ENCODE measurements at regions not wholly inside any gene's neighbourhood (a gene's known extent, or its start where the extent isn't known, plus 50 kb on each side); places are given as distances from the start of the nearest gene placed in this dataset.
"Not testable (repeated sequence)": the region's sequence is repeated elsewhere in the genome, so short reads cannot be mapped to it uniquely, and the experiment has no call there.

DNA sequence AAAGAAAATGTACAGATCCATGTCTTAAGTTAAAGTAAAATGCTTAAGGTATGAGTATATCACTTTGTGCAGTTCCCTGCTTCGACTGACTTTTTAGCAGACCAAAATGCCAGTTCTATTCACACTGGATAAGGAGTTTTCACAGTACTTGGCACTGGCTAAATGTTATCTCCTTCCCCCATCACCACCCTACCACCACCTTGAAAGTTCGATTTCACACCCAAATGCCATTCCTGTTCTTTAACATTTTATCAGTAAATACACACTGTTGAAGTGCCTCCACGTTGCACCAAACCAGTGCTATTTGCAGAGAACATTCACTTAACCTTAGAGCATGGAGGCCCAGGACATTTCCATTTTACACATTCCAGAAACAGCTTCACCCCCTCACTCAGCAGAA is 100.0 kb downstream of the URB2 start:
- TF ChIP-seq, protein P1, sequence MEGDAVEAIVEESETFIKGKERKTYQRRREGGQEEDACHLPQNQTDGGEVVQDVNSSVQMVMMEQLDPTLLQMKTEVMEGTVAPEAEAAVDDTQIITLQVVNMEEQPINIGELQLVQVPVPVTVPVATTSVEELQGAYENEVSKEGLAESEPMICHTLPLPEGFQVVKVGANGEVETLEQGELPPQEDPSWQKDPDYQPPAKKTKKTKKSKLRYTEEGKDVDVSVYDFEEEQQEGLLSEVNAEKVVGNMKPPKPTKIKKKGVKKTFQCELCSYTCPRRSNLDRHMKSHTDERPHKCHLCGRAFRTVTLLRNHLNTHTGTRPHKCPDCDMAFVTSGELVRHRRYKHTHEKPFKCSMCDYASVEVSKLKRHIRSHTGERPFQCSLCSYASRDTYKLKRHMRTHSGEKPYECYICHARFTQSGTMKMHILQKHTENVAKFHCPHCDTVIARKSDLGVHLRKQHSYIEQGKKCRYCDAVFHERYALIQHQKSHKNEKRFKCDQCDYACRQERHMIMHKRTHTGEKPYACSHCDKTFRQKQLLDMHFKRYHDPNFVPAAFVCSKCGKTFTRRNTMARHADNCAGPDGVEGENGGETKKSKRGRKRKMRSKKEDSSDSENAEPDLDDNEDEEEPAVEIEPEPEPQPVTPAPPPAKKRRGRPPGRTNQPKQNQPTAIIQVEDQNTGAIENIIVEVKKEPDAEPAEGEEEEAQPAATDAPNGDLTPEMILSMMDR (conservative IDR thresholded peaks at IDR 0.05; ENCODE audit: low read depth), result no peak
- CTCF ChIA-PET, result no interaction called here
- no peak overlapping the region for H3K27ac ChIP-seq
- POLR2A ChIA-PET (ENCODE audit: low non-redundant PET), result no interaction called here
- no peak for DNase-seq (ENCODE audit: low spot score)

DNA sequence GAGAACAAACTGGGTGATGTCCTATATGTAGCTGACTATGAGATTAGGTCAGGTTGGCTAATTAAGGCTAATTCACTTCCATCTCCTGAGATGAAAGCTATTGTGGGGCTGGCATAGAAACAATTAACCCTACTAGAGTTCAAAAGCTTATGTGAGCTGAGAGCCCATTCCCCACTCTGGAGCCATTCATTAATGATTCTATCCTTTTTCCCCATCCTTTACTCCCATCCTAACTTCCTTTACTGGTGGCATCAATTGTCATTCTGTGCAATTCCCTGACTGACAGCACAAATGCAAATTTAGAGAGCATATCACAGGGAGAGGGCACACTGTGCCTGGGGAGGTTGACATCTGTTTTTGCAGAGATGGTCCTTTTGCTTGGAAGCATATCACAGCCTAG is 103.9 kb downstream of the URB2 start:
- TF ChIP-seq, protein P1 (conservative IDR thresholded peaks at IDR 0.05; ENCODE audit: low read depth), result no peak
- ChIA-PET POLR2A (ENCODE audit: low non-redundant PET) (no interaction called here), CTCF (no interaction called here)
- no peak overlapping the region for H3K27ac ChIP-seq
- no peak for DNase-seq (ENCODE audit: low spot score)

DNA sequence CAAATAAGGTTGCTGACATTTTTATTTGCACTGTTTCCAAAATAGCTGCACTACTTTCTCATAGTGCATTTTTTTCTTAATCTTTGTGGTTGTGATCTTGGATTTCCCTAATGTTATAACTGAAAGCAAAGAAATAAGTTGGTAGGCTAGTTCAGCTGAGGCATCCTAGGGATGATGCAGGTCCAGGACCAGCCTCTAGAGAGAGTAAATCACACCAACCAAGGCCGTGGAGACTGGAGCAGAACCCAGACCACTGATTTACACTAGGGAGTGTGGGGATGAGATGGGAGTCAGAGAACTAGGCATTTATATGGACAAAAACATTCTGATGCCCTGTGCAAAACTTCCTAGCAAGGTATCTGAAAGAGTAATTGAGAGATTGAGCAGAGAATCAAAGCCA is 104.5 kb downstream of the URB2 start:
- no peak overlapping the region for H3K27ac ChIP-seq
- no peak for DNase-seq (ENCODE audit: low spot score)
- TF ChIP-seq, protein P1 (conservative IDR thresholded peaks at IDR 0.05; ENCODE audit: low read depth), result no peak
- POLR2A ChIA-PET (ENCODE audit: low non-redundant PET), result no interaction called here
- CTCF ChIA-PET, result no interaction called here

DNA sequence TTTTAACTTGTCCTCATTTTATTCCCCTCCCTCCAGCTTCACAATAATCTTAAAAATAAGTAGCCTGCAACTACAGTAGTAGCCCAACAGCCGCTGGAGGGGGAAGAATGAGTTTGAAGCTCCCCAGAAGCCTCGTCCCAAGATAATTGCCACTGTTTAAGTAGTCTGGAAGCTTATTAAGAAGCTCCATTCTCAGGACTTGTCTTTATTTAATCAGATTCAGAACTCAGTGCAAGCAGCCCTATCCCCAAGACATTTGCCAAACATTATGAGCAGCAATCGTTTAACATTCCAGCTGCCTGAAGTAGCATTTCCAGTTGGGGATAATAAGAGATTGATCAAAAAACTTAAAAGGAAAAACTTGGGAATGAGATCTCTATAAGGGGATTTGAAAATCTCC is 106.0 kb downstream of the URB2 start:
- H3K27ac ChIP-seq, result no peak overlapping the region
- TF ChIP-seq, protein P1 (conservative IDR thresholded peaks at IDR 0.05; ENCODE audit: low read depth), result no peak
- no peak for DNase-seq (ENCODE audit: low spot score)
- CTCF ChIA-PET, result interaction anchor here (0.7 to 1.1 kb wide), 2 partner anchors 16 to 176 kb away, joined by 3 to 4 read pairs; no protein-coding TSS in a partner anchor
- POLR2A ChIA-PET (ENCODE audit: low non-redundant PET), result no interaction called here

- ChIA-PET POLR2A (ENCODE audit: low non-redundant PET) (no interaction called here), CTCF (no interaction called here)
- no peak for DNase-seq (ENCODE audit: low spot score)
- TF ChIP-seq, protein P1 (conservative IDR thresholded peaks at IDR 0.05; ENCODE audit: low read depth), result no peak
- no peak overlapping the region for H3K27ac ChIP-seq
Observed at GRCh38 chr1:229736376-229736775, 110.3 kb downstream of the URB2 start.

- DNase-seq (ENCODE audit: low spot score); H3K27ac ChIP-seq; POLR2A ChIA-PET (ENCODE audit: low non-redundant PET): not testable (repeated sequence)
- CTCF ChIA-PET, result interaction anchor here (0.6 kb wide), 1 partner anchor 11 kb away, joined by 3 read pairs; no protein-coding TSS in a partner anchor
Observed at GRCh38 chr1:229742614-229743013, 116.6 kb downstream of the URB2 start.

DNA sequence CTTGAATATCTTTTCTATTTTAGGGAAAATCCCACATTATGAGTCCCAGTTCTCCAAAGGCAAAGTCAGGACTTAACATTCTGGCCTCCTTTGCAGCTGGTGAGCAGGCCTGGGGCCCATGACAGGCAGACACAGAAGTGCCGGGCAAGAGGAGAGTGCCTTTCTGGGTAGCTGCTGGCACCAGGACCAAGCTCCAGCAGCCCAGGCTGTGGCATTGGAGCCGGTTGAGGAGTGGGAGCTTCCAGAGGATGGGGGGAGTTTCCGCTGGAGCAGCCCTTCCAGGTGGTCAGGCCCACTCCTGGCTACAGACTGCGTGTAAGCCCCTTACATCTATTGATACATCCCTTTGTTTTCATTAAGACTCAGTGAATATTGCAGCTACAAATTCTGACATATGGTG is 123.9 kb downstream of the URB2 start:
- no peak for DNase-seq (ENCODE audit: low spot score)
- CTCF ChIA-PET, result no interaction called here
- H3K27ac ChIP-seq, result no peak overlapping the region
- TF ChIP-seq, protein P1 (conservative IDR thresholded peaks at IDR 0.05; ENCODE audit: low read depth), result no peak
- POLR2A ChIA-PET (ENCODE audit: low non-redundant PET), result no interaction called here
